GM21381 (cell line): ENCODE measurements at regions not wholly inside any gene's neighbourhood (a gene's known extent, or its start where the extent isn't known, plus 50 kb on each side); places are given as distances from the start of the nearest gene placed in this dataset.

Experiments
- ATAC-seq: cut with Tn5 transposase; IDR thresholded peaks from one replicate; pipeline ENCODE4 v1.9.1; 2021; ENCODE audit warnings: mild to moderate bottlenecking, moderate library complexity; ENCODE audit not compliant: unreplicated experiment

DNA sequence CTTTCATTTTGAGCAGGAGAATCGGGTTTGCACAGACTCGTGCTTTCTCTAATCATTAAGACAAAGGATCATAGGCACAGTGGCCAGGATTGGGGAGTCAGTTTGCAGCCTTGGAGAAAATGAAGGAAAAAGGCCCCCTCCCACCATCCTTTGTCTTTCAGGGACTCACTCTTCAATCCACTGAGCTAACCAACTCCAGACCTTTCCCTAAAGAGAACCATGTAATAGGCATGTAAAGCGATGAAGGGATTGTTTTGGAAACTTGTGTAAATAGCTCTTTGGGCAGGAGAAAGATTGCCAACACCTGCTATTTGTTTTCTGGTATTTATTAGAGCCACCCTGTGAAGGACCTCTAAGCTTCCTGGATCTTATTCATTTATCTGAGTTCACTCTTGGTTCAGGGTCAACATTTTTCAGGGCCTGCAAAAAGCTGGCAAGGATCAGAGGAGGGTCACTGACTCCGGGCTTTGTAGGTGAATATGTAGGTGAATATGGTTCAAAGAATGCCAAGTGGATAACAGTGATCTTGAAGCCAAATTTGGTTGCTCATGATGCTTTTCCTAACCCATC is 192.6 kb upstream of the FGGY start:
- no peak for ATAC-seq

- ATAC-seq, result no peak
Observed at GRCh38 chr1:59105548-59106507, 191.1 kb upstream of the FGGY start.

- ATAC-seq, result no peak
Observed at GRCh38 chr1:59107516-59107915, 189.4 kb upstream of the FGGY start.

- no peak for ATAC-seq
Observed at GRCh38 chr1:59107916-59108315, 189.0 kb upstream of the FGGY start.

DNA sequence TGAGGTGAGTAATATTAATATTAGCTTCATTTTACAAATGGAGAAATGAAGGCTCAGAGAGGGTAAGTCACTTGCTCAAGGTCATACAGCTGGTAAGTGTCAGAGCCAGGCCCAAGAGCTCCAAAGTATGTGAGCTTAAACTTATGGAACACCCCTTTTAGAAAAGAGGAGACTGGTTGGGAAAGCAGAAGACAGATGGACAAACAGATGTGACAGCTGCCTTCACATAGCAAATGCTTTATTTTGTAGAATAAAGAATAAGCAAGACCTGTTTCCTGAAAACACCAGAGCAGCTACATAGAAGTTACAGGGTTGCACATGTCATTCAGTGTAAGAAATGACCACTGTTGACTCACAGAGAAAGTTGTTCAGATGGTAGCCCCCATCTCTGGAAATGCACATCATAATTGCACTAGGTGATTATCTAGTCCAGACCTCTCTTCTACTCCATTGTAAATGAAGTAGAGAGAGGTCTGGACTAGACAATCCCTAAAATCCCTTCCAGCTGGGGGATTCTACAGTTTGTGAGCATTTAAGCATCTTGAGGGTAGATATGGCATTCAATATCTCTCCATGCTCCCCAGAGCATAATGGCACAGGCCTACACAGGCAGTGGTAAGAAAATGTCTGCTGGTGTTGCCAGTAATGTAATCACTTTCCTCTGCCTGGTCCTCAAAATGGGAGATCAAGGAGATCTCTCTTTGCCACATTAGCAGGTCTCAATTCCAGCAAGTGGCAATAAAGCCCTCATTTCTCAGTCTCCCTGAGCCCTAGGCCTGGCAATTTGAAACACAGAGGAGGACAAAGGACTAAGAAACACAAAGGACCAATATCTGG is 188.2 kb upstream of the FGGY start:
- ATAC-seq, result no peak

GRCh38 chr1:59110271-59110670 is 186.6 kb upstream of the FGGY start:
- ATAC-seq, result no peak

DNA sequence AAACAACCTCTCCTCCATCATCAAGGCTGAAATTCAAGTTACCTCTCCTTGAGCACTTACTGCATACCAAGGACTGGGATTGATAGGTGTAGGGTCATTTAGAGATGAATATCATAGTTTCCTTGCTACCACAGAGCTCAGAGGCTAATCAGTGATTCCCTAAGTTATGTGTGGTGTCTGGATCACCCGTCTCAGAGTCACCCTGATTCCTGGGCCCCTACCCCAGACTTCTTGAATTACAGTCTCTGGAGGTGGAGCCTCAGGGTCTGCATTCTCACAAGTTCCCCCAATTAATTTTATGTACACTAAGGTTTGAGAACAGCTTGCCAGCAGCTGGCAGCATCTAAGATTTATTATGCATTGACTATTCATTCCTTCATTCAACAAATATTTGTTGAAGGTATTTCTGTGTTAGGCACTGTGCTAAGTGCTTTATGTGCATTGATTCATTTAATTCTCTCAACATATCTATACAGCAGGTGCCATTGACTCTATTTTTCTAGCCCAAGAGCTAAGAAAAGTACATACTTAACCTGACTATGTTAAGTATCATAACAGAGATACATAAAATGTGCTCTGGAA is 182.9 kb upstream of the FGGY start:
- ATAC-seq, result no peak

DNA sequence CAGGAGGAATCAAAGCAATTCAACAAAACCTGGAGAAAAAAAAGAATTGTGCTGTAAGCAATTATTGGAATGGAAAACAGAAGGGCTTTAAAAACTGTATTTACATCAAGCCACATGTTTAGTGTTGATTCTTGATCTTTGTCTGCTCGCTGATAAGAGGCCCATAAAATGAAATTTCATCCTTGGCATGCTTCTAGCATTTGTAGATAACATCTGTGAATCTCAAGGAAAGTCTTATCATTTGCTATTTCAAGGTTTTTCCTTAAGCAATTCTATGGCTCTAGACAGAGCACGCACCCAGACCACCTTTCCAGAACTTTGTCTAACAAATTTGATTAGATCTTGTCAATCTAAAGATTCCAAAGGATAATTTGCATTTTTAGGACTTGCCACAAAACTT is 181.0 kb upstream of the FGGY start:
- ATAC-seq, result no peak

GRCh38 chr1:59116920-59117542 is 179.9 kb upstream of the FGGY start:
- no peak for ATAC-seq

DNA sequence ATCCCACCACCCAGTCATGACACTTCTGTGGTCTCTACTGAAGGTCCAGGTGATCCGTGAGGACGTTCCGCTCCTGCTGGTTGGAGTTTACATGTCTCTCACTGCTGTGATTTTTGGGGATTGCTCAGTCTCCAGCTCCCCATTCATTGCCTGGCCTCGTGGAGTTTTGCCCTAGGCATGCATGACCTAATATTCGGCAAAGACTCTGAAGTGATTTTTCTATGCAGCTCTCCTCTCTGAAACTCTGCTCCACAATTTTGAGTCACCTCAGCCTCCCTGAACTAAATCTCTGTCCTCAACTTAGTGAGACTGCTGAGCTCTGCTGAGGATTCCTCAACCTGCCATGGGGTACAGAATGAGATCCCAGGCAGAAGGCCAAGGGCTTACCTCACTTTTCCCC is 174.4 kb upstream of the FGGY start:
- ATAC-seq, result no peak

GRCh38 chr1:59123081-59123681 is 173.7 kb upstream of the FGGY start:
- ATAC-seq, result no peak

GRCh38 chr1:59124166-59124565 is 172.7 kb upstream of the FGGY start:
- ATAC-seq, result no peak

DNA sequence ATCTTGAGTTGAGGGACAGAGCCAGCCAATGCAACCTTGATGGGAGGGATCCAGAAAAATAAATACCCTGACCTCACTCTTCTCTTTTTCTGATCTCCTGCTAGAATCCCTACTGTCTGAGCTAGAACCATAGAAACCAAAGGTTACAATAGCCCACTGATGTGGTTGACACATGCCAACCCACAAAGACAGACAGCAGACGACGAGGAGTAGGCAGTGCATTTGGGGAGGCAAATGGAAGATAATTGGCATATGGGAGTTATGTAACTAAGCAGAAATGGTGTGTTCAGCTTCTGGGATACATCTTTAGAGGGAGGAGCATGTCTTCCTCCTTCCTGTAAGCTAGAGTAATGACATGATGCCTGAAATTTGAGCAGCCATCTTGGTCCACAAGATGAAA is 171.7 kb upstream of the FGGY start:
- ATAC-seq, result no peak

DNA sequence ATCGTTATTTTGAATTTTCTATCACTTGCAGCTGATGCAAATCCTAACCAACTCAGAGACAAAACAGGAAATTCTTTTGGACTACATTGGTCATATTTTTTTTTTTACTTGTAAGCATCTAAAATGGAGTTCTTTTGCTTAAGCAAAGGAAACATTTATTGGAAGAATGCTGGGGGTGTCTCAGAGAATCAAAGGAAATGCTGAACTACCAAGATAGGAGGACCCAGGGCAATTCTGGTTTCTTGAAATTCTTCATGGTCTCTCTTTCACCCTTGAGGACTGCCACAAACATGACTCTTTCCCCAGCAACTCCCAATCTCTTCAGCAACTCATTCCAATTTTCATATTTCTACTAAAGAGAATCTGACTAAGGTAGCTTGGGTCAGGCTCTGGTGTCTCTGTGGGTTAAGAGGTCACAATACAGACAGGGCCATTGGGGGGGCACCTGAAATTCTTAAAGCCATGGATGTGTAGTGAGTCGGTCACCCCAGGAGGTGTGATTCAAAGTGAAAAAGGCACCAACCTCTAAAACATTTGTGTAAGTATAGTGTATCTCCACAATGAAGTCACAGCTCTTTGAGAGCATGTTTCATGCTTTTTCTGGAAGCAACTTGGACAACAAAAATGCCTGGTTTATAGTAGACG is 171.1 kb upstream of the FGGY start:
- no peak for ATAC-seq

DNA sequence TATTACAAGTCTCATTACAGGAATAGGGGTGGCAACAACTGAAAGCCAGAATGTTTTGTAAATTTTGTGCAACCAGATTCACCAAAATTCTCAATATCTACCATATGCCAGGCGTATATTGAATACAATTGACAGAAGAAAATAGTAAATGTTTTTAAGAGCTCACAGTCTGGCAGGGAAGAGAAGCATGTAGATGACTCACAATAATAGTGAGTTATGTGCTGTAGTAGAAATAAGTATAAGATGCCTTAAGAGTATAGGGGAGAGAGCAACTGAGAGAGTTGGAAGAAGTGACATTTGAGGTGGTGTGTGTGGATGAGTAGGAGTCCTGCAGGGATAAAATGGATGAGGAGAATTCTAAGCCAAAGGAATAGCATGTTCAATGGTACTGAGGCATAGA is 170.5 kb upstream of the FGGY start:
- ATAC-seq, result no peak

DNA sequence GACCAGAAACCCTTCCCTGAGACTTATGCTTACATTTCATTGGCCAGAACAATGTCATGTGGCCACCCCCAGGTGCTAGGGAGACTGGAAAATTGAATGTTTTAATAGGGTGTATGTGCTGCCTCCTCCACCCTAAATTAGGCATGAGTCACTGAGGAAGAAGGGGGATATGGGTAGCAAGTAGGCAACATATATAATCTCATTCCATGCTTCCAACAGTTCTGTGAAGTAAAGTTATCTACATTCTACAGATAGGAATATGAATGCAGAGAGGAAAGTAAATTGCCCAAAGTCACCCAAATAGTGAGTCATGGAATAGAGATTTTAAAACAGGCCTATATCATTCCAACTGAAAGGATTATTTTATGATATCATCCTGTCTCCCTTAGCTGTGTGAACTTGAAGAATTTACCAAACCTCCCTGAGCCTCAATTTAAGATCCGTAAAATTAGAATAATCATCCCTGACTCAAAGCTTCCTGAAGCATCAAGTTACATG is 168.6 kb upstream of the FGGY start:
- ATAC-seq, result no peak

DNA sequence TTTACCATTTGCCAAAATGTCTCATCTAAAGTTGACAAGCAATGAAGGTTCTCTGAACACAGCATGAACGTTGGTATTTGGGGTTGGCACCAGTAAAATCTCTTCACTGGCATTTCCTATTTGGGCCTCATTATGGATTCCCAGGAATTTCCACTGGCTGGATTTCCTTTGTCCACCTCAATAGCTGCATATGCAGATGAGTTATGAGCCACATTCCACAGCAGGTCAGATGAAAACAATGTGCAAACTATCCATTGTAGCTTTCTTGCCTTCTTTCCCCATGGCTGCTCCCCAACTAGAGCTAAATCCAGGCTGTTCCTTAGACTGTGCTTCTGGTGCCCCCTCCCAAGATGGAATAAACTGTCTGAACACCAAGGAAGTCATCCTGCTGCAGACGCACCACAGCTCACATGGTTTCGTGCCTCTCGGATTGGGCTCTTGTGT is 168.1 kb upstream of the FGGY start:
- no peak for ATAC-seq

- ATAC-seq, result no peak
Observed at GRCh38 chr1:59132295-59132694, 164.6 kb upstream of the FGGY start.

GRCh38 chr1:59133997-59134396 is 162.9 kb upstream of the FGGY start:
- ATAC-seq, result no peak
